ENCODE measurements at regions not wholly inside any gene's neighbourhood (a gene's known extent, or its start where the extent isn't known, plus 50 kb on each side); places are given as distances from the start of the nearest gene placed in this dataset.

GRCh38 chr2:67871686-67872412 lies 191.0 kb downstream of the C1D start:
- in situ Hi-C loops (cut with MboI; ENCODE audit: low pct_unique_long_range_greater_than_20kb in 2 of 9, low sequenced_read_pairs in 9 of 9, unreplicated experiment in 9 of 9) = no loop called here
- WGBS, 10 experiments = 21 to 83% (median 72%) methylated on average over 1 to 9 of the region's 13 CpGs; no CpG with 5 or more reads in 1 of the 10 experiments
- peak in 6 of 8 experiments; percentile 36 to 93 (median 59) for ATAC-seq (replicated peaks in 6 of 8)
- peaks cover 15 to 32% of the 10 kb centered on the region in 2 donors for H3K4me1 ChIP-seq (replicated peaks in 1 of 2)
- H3K4me3 ChIP-seq = no peak overlapping the region
- H3K27ac ChIP-seq = peak overlapping the region; percentile 8 to 30

GRCh38 chr2:67872481-67872880 lies 190.3 kb downstream of the C1D start:
- WGBS, 10 experiments = 90 to 100% (median 100%) methylated on average over 1 to 2 of the region's 2 CpGs; no CpG with 5 or more reads in 7 of the 10 experiments
- peak overlapping the region in 1 of 2 donors; percentile 8 for H3K27ac ChIP-seq

GRCh38 chr2:67873916-67874315 lies 188.9 kb downstream of the C1D start:
- 74 to 100% (median 90%) methylated on average over 1 to 3 of the region's 3 CpGs; no CpG with 5 or more reads in 3 of the 10 experiments for WGBS, 10 experiments
- no peak overlapping the region for H3K27ac ChIP-seq
- no peak for ATAC-seq (replicated peaks in 6 of 8)
- H3K4me1 ChIP-seq (replicated peaks in 1 of 2) = peaks cover 30 to 50% of the 10 kb centered on the region in 2 donors
- no peak overlapping the region for H3K4me3 ChIP-seq
- in situ Hi-C loops (cut with MboI; ENCODE audit: low pct_unique_long_range_greater_than_20kb in 2 of 9, low sequenced_read_pairs in 9 of 9, unreplicated experiment in 9 of 9) = no loop called here

More at GRCh38 chr2:67872481-67872880, 190.3 kb downstream of the C1D start:
- in situ Hi-C loops (cut with MboI; ENCODE audit: low pct_unique_long_range_greater_than_20kb in 2 of 9, low sequenced_read_pairs in 9 of 9, unreplicated experiment in 9 of 9) = no loop called here
- peak in 3 of 8 experiments; percentile 20 to 46 (median 39) for ATAC-seq (replicated peaks in 6 of 8)
- Histone ChIP-seq H3K4me1 (replicated peaks in 1 of 2) (peaks cover 20 to 38% of the 10 kb centered on the region in 2 donors), H3K4me3 (no peak overlapping the region)

- in situ Hi-C loops (cut with MboI; ENCODE audit: low pct_unique_long_range_greater_than_20kb in 2 of 9, low sequenced_read_pairs in 9 of 9, unreplicated experiment in 9 of 9) = no loop called here
- no peak for ATAC-seq (replicated peaks in 6 of 8)
- WGBS, 10 experiments = 20 to 100% (median 83%) methylated on average over 1 to 2 of the region's 3 CpGs
- Histone ChIP-seq H3K27ac (no peak overlapping the region), H3K4me3 (no peak overlapping the region), H3K4me1 (replicated peaks in 1 of 2) (peaks cover 25 to 43% of the 10 kb centered on the region in 2 donors)
These were observed 186.6 kb downstream of the C1D start for GRCh38 chr2:67876176-67876575.

- Histone ChIP-seq H3K4me1 (replicated peaks in 1 of 2) (peaks cover 18 to 32% of the 10 kb centered on the region in 2 donors), H3K4me3 (no peak overlapping the region), H3K27ac (no peak overlapping the region)
- 0 to 75% (median 23%) methylated on average over 1 to 3 of the region's 3 CpGs; no CpG with 5 or more reads in 4 of the 10 experiments for WGBS, 10 experiments
- in situ Hi-C loops (cut with MboI; ENCODE audit: low pct_unique_long_range_greater_than_20kb in 2 of 9, low sequenced_read_pairs in 9 of 9, unreplicated experiment in 9 of 9) = no loop called here
- peak; percentile 56 to 95 (median 85) for ATAC-seq (replicated peaks in 6 of 8)
These were observed 185.5 kb downstream of the C1D start for GRCh38 chr2:67877301-67877700.

GRCh38 chr2:67878743-67879142 lies 184.1 kb downstream of the C1D start:
- in situ Hi-C loops (cut with MboI; ENCODE audit: low pct_unique_long_range_greater_than_20kb in 2 of 9, low sequenced_read_pairs in 9 of 9, unreplicated experiment in 9 of 9) = no loop called here
- H3K4me1 ChIP-seq (replicated peaks in 1 of 2) = peaks cover 16 to 23% of the 10 kb centered on the region in 2 donors
- WGBS, 10 experiments = 71 to 100% (median 100%) methylated on average over 1 of the region's 1 CpG; no CpG with 5 or more reads in 4 of the 10 experiments
- H3K4me3 ChIP-seq = no peak overlapping the region
- ATAC-seq (replicated peaks in 6 of 8) = no peak
- no peak overlapping the region for H3K27ac ChIP-seq

- no peak for ATAC-seq (replicated peaks in 6 of 8)
These were observed 183.1 kb downstream of the C1D start for GRCh38 chr2:67879586-67880290.

GRCh38 chr2:67880291-67880761 lies 182.5 kb downstream of the C1D start:
- WGBS, 10 experiments = 60 to 84% (median 70%) methylated on average over 1 to 7 of the region's 10 CpGs; no CpG with 5 or more reads in 5 of the 10 experiments
- no peak overlapping the region for H3K4me3 ChIP-seq
- H3K4me1 ChIP-seq (replicated peaks in 1 of 2) = peaks cover 16 to 23% of the 10 kb centered on the region in 2 donors
- in situ Hi-C loops (cut with MboI; ENCODE audit: low pct_unique_long_range_greater_than_20kb in 2 of 9, low sequenced_read_pairs in 9 of 9, unreplicated experiment in 9 of 9) = no loop called here
- H3K27ac ChIP-seq = no peak overlapping the region
- ATAC-seq (replicated peaks in 6 of 8) = peak in 3 of 8 experiments; percentile 9 to 72 (median 16)

More at GRCh38 chr2:67879586-67880290, 183.1 kb downstream of the C1D start:
- in situ Hi-C loops (cut with MboI; ENCODE audit: low pct_unique_long_range_greater_than_20kb in 2 of 9, low sequenced_read_pairs in 9 of 9, unreplicated experiment in 9 of 9) = no loop called here
- no peak overlapping the region for H3K27ac ChIP-seq
- peaks cover 16 to 23% of the 10 kb centered on the region in 2 donors for H3K4me1 ChIP-seq (replicated peaks in 1 of 2)
- no peak overlapping the region for H3K4me3 ChIP-seq
- WGBS, 10 experiments = 30 to 73% (median 67%) methylated on average over 1 to 4 of the region's 4 CpGs; no CpG with 5 or more reads in 3 of the 10 experiments

GRCh38 chr2:67881816-67882215 lies 181.0 kb downstream of the C1D start:
- in situ Hi-C loops (cut with MboI; ENCODE audit: low pct_unique_long_range_greater_than_20kb in 2 of 9, low sequenced_read_pairs in 9 of 9, unreplicated experiment in 9 of 9) = no loop called here
- Histone ChIP-seq H3K27ac (no peak overlapping the region), H3K4me3 (no peak overlapping the region), H3K4me1 (replicated peaks in 1 of 2) (peaks cover 16 to 19% of the 10 kb centered on the region in 2 donors)
- WGBS, 10 experiments = 0 to 100% (median 53%) methylated on average over 1 to 4 of the region's 4 CpGs; no CpG with 5 or more reads in 4 of the 10 experiments
- no peak for ATAC-seq (replicated peaks in 6 of 8)

GRCh38 chr2:67883316-67884087 lies 179.3 kb downstream of the C1D start:
- 28 to 87% (median 72%) methylated on average over 1 to 3 of the region's 3 CpGs; no CpG with 5 or more reads in 3 of the 10 experiments for WGBS, 10 experiments
- no peak overlapping the region for H3K4me3 ChIP-seq
- no peak overlapping the region for H3K27ac ChIP-seq
- peaks cover 3 to 4% of the 10 kb centered on the region in 2 donors for H3K4me1 ChIP-seq (replicated peaks in 1 of 2)
- in situ Hi-C loops (cut with MboI; ENCODE audit: low pct_unique_long_range_greater_than_20kb in 2 of 9, low sequenced_read_pairs in 9 of 9, unreplicated experiment in 9 of 9) = no loop called here
- ATAC-seq (replicated peaks in 6 of 8) = peak in 3 of 8 experiments; percentile 60 to 86 (median 71)

- in situ Hi-C loops (cut with MboI; ENCODE audit: low pct_unique_long_range_greater_than_20kb in 2 of 9, low sequenced_read_pairs in 9 of 9, unreplicated experiment in 9 of 9) = no loop called here
- Histone ChIP-seq H3K27ac (no peak overlapping the region), H3K4me3 (no peak overlapping the region), H3K4me1 (replicated peaks in 1 of 2) (peaks cover 15 to 25% of the 10 kb centered on the region in 2 donors)
- ATAC-seq (replicated peaks in 6 of 8) = no peak
These were observed 174.3 kb downstream of the C1D start for GRCh38 chr2:67888351-67889005.

GRCh38 chr2:67889056-67889455 lies 173.7 kb downstream of the C1D start:
- in situ Hi-C loops (cut with MboI; ENCODE audit: low pct_unique_long_range_greater_than_20kb in 2 of 9, low sequenced_read_pairs in 9 of 9, unreplicated experiment in 9 of 9) = no loop called here
- Histone ChIP-seq H3K4me1 (replicated peaks in 1 of 2) (peaks cover 15 to 25% of the 10 kb centered on the region in 2 donors), H3K4me3 (no peak overlapping the region), H3K27ac (no peak overlapping the region)
- WGBS, 10 experiments = 20 to 100% (median 77%) methylated on average over 1 to 2 of the region's 2 CpGs; no CpG with 5 or more reads in 4 of the 10 experiments
- ATAC-seq (replicated peaks in 6 of 8) = peak in 2 of 8 experiments; percentile 48 to 51
